Peyer's patch (tissue), 4 donors: ENCODE measurements at regions not wholly inside any gene's neighbourhood (a gene's known extent, or its start where the extent isn't known, plus 50 kb on each side); places are given as distances from the start of the nearest gene placed in this dataset.

Experiments used
- DNase-seq, 3 donors: peaks; one replicate each; pipeline ENCODE4 v3.0.0-alpha.2; 2017 to 2019
- H3K27ac ChIP-seq, 4 donors: fragments of 200-600 bp; sonication (generic); one replicate each; pipeline ENCODE4 v1.5.1; 2016 to 2019
- H3K27me3 ChIP-seq, 2 donors: fragments of 200-600 bp; sonication (generic); one replicate each; pipeline ENCODE4 v1.5.1; 2019
- H3K36me3 ChIP-seq, 3 donors: fragments of 200-600 bp; sonication (generic); one replicate each; pipeline ENCODE4 v1.5.1; 2016 to 2019
- H3K4me1 ChIP-seq, 4 donors: fragments of 200-600 bp; sonication (generic); one replicate each; pipeline ENCODE4 v1.5.1; 2016 to 2019
- H3K4me3 ChIP-seq, 4 donors: fragments of 200-600 bp; sonication (generic); 1 replicate in 3 of 4; 2 replicates in 1 of 4; pipeline ENCODE4 v1.5.1; 2016 to 2019; ENCODE audit warnings: mild to moderate bottlenecking in 1 of 4
- H3K9me3 ChIP-seq, 4 donors: fragments of 200-600 bp; sonication (generic); one replicate each; pipeline ENCODE4 v1.5.1; 2016 to 2019; ENCODE audit warnings: mild to moderate bottlenecking in 1 of 4
- CTCF ChIP-seq, 6 experiments: fragments of 450-650 bp in 4 of 6; fragments of 200-600 bp in 2 of 6; sonication (generic) in 1 of 6; IDR thresholded peaks; one replicate each; pipeline ENCODE4 v1.5.1; 2017 to 2019; ENCODE audit warnings: antibody characterized with exemption in 6 of 6, mild to moderate bottlenecking in 3 of 6, moderate library complexity in 1 of 6
- POLR2A ChIP-seq, 2 donors: fragments of 450-650 bp; IDR thresholded peaks; one replicate each; pipeline ENCODE4 v1.5.1; 2017; ENCODE audit warnings: antibody characterized with exemption in 2 of 2, mild to moderate bottlenecking in 2 of 2, moderate library complexity in 2 of 2

GRCh38 chr22:47807506-47807905 lies 1045.1 kb downstream of the TBC1D22A start:
- DNase-seq = no peak
- Histone ChIP-seq H3K9me3 (no peaks in the 10 kb centered on the region), H3K36me3 (no peaks in the 10 kb centered on the region), H3K27ac (no peak overlapping the region), H3K4me3 (no peak overlapping the region), H3K27me3 (no peaks in the 10 kb centered on the region), H3K4me1 (no peaks in the 10 kb centered on the region)
- TF ChIP-seq CTCF (IDR thresholded peaks at IDR 0.05) (no peak), POLR2A (IDR thresholded peaks at IDR 0.05) (no peak)

- DNase-seq = no peak
- H3K36me3 ChIP-seq = no peaks in the 10 kb centered on the region
- no peak overlapping the region for H3K27ac ChIP-seq
- TF ChIP-seq POLR2A (IDR thresholded peaks at IDR 0.05) = no peak
- H3K27me3 ChIP-seq = no peaks in the 10 kb centered on the region
- H3K9me3 ChIP-seq = no peaks in the 10 kb centered on the region
- H3K4me3 ChIP-seq = no peak overlapping the region
- no peaks in the 10 kb centered on the region for H3K4me1 ChIP-seq
Observed at GRCh38 chr22:47806894-47807293, 1044.4 kb downstream of the TBC1D22A start.

GRCh38 chr22:47805394-47805935 lies 1043.0 kb downstream of the TBC1D22A start:
- no peaks in the 10 kb centered on the region for H3K27me3 ChIP-seq
- no peak overlapping the region for H3K27ac ChIP-seq
- no peaks in the 10 kb centered on the region for H3K36me3 ChIP-seq
- H3K9me3 ChIP-seq = no peaks in the 10 kb centered on the region
- H3K4me3 ChIP-seq = no peak overlapping the region
- DNase-seq = peak in 1 of 3 donors; percentile 21
- no peak for TF ChIP-seq POLR2A (IDR thresholded peaks at IDR 0.05)
- H3K4me1 ChIP-seq = no peaks in the 10 kb centered on the region

GRCh38 chr22:47804281-47804680 lies 1041.8 kb downstream of the TBC1D22A start:
- no peaks in the 10 kb centered on the region for H3K27me3 ChIP-seq
- H3K9me3 ChIP-seq = no peaks in the 10 kb centered on the region
- TF ChIP-seq CTCF (IDR thresholded peaks at IDR 0.05) = no peak
- TF ChIP-seq POLR2A (IDR thresholded peaks at IDR 0.05) = no peak
- H3K36me3 ChIP-seq = no peaks in the 10 kb centered on the region
- no peak for DNase-seq
- H3K27ac ChIP-seq = no peak overlapping the region
- no peak overlapping the region for H3K4me3 ChIP-seq
- no peaks in the 10 kb centered on the region for H3K4me1 ChIP-seq

- Histone ChIP-seq H3K27me3 (no peaks in the 10 kb centered on the region), H3K27ac (no peak overlapping the region), H3K36me3 (no peaks in the 10 kb centered on the region), H3K4me3 (no peak overlapping the region), H3K9me3 (no peaks in the 10 kb centered on the region), H3K4me1 (no peaks in the 10 kb centered on the region)
- TF ChIP-seq POLR2A (IDR thresholded peaks at IDR 0.05) (no peak), CTCF (IDR thresholded peaks at IDR 0.05) (no peak)
- peak in 1 of 3 donors; percentile 22 for DNase-seq
Observed at GRCh38 chr22:47802421-47802820, 1040.0 kb downstream of the TBC1D22A start.

- Histone ChIP-seq H3K4me3 (no peak overlapping the region), H3K27me3 (no peaks in the 10 kb centered on the region), H3K4me1 (no peaks in the 10 kb centered on the region), H3K9me3 (no peaks in the 10 kb centered on the region), H3K27ac (no peak overlapping the region), H3K36me3 (no peaks in the 10 kb centered on the region)
- DNase-seq = peak in 1 of 3 donors; percentile 34
- TF ChIP-seq CTCF (IDR thresholded peaks at IDR 0.05) = no peak
- TF ChIP-seq POLR2A (IDR thresholded peaks at IDR 0.05) = no peak
Observed at GRCh38 chr22:47801541-47802245, 1039.2 kb downstream of the TBC1D22A start.
